Skeletal muscle satellite cell (primary cell): ENCODE measurements at regions not wholly inside any gene's neighbourhood (a gene's known extent, or its start where the extent isn't known, plus 50 kb on each side); places are given as distances from the start of the nearest gene placed in this dataset.
A peak's percentile ranks its signal among the peaks of the same experiment; 100 is the strongest.

Source experiments
- H3K27me3 ChIP-seq: 2 replicates; pipeline ENCODE4 v1.7.0; 2013; ENCODE audit warnings: low read length; ENCODE audit not compliant: control insufficient read depth, insufficient read depth
- H3K36me3 ChIP-seq: 2 replicates; pipeline ENCODE4 v1.7.0; 2013; ENCODE audit warnings: mild to moderate bottlenecking, control low read depth, low read length; ENCODE audit not compliant: insufficient read depth
- H3K4me1 ChIP-seq: 2 replicates; pipeline ENCODE4 v1.7.0; 2013; ENCODE audit warnings: low read length; ENCODE audit not compliant: control insufficient read depth, insufficient read depth
- H3K4me2 ChIP-seq: 2 replicates; pipeline ENCODE4 v1.7.0; 2013; ENCODE audit warnings: mild to moderate bottlenecking, low read length
- H3K4me3 ChIP-seq: 2 replicates; pipeline ENCODE4 v1.7.0; 2013; ENCODE audit warnings: low read length
- H3K9ac ChIP-seq: 2 replicates; pipeline ENCODE4 v1.7.0; 2013; ENCODE audit warnings: mild to moderate bottlenecking, low read depth, low read length, moderate library complexity
- H3K9me3 ChIP-seq: replicated peaks from 2 replicates; pipeline ENCODE4 v1.7.0; 2013; ENCODE audit warnings: mild to moderate bottlenecking, control low read depth, low read length

DNA sequence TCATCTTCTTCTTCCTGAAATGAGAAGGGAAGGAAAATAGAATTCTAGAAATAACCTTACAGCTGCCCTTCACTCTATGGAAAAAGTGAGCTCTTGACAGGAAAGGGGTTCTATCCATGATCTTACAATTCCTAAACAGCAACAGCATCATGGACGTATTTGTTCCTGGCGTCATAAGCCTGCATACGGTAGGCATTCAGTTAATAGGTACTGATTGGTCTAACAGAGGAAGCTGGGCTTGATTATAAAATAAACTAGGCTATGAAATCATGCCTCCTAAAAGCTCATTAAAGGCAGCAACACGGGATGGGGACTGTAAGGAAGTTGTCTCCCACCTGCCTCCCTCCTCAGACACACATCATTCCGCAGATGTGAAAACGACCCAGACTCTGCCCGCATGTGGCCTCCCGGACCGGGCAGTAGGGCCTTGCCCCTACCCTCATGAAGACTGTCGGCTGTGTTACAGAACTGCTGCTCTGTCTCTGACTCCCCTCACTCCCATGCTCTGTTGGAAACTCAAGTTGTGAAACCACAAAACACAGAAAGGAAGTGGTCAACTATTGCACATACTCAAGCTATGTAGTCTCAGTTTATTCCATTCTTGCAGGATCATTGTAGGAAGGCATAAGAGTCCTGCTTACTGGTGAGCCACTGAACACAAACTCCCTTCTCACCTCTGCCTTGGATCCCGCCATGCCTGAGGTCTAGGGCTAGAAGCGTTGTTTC, 129.8 kb downstream of the DLEU7 start:
- Histone ChIP-seq H3K9ac (no peak overlapping the region), H3K36me3 (no peaks in the 10 kb centered on the region), H3K4me3 (no peak overlapping the region)

GRCh38 chr13:50714891-50715290, 128.6 kb downstream of the DLEU7 start:
- H3K9me3 ChIP-seq, result no peaks in the 10 kb centered on the region
- H3K9ac ChIP-seq, result no peak overlapping the region
- peaks cover 11% of the 10 kb centered on the region for H3K4me1 ChIP-seq
- H3K36me3 ChIP-seq, result no peaks in the 10 kb centered on the region
- no peak overlapping the region for H3K4me2 ChIP-seq
- peaks cover 2% of the 10 kb centered on the region for H3K27me3 ChIP-seq
- H3K4me3 ChIP-seq, result no peak overlapping the region

More for the DNA sequence above, 129.8 kb downstream of the DLEU7 start:
- no peaks in the 10 kb centered on the region for H3K27me3 ChIP-seq
- H3K9me3 ChIP-seq, result no peaks in the 10 kb centered on the region
- peaks cover 11% of the 10 kb centered on the region for H3K4me1 ChIP-seq
- no peak overlapping the region for H3K4me2 ChIP-seq

GRCh38 chr13:50715402-50716146, 127.9 kb downstream of the DLEU7 start:
- Histone ChIP-seq H3K4me1 (peaks cover 11% of the 10 kb centered on the region), H3K4me2 (no peak overlapping the region), H3K4me3 (no peak overlapping the region), H3K27me3 (peaks cover 4% of the 10 kb centered on the region), H3K36me3 (no peaks in the 10 kb centered on the region), H3K9ac (no peak overlapping the region), H3K9me3 (no peaks in the 10 kb centered on the region)

GRCh38 chr13:50720861-50721671, 122.4 kb downstream of the DLEU7 start:
- H3K4me1 ChIP-seq, result peaks cover 4% of the 10 kb centered on the region
- peaks cover 9% of the 10 kb centered on the region for H3K27me3 ChIP-seq
- H3K36me3 ChIP-seq, result no peaks in the 10 kb centered on the region
- peak overlapping the region; percentile 65 for H3K4me2 ChIP-seq
- no peaks in the 10 kb centered on the region for H3K9me3 ChIP-seq
- H3K9ac ChIP-seq, result no peak overlapping the region
- no peak overlapping the region for H3K4me3 ChIP-seq

- peaks cover 9% of the 10 kb centered on the region for H3K27me3 ChIP-seq
- no peak overlapping the region for H3K4me2 ChIP-seq
- H3K36me3 ChIP-seq, result no peaks in the 10 kb centered on the region
- H3K4me1 ChIP-seq, result peaks cover 4% of the 10 kb centered on the region
- H3K9me3 ChIP-seq, result no peaks in the 10 kb centered on the region
- H3K4me3 ChIP-seq, result no peak overlapping the region
- H3K9ac ChIP-seq, result no peak overlapping the region
These were observed 121.9 kb downstream of the DLEU7 start for GRCh38 chr13:50721672-50721992.

- Histone ChIP-seq H3K9ac (no peak overlapping the region), H3K4me3 (no peak overlapping the region), H3K4me2 (no peak overlapping the region), H3K36me3 (no peaks in the 10 kb centered on the region), H3K27me3 (peaks cover 9% of the 10 kb centered on the region), H3K9me3 (no peaks in the 10 kb centered on the region), H3K4me1 (peaks cover 4% of the 10 kb centered on the region)
These were observed 120.9 kb downstream of the DLEU7 start for GRCh38 chr13:50722440-50723125.

DNA sequence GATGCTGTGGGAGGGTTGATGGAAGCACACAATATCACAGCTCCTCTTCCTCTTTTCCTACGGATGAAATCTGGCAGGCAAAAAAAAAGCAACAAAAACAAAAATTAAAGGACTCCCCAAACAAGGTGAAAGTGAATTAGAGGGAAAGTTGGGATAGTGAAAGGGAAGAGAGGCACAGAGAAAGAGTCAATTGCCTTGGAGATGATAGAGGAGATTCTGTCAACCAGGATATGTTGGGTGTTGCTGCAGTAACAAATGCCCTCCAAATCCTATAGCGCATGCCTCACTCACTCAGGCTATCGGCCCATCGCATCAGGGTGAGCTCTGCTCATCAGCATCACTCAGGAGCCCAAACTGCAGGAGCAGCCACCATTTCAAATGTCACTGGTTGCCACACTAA, 119.1 kb downstream of the DLEU7 start:
- peaks cover 9% of the 10 kb centered on the region for H3K27me3 ChIP-seq
- H3K9ac ChIP-seq, result no peak overlapping the region
- H3K9me3 ChIP-seq, result no peaks in the 10 kb centered on the region
- H3K36me3 ChIP-seq, result no peaks in the 10 kb centered on the region
- no peak overlapping the region for H3K4me3 ChIP-seq
- H3K4me2 ChIP-seq, result no peak overlapping the region
- H3K4me1 ChIP-seq, result peaks cover 4% of the 10 kb centered on the region

DNA sequence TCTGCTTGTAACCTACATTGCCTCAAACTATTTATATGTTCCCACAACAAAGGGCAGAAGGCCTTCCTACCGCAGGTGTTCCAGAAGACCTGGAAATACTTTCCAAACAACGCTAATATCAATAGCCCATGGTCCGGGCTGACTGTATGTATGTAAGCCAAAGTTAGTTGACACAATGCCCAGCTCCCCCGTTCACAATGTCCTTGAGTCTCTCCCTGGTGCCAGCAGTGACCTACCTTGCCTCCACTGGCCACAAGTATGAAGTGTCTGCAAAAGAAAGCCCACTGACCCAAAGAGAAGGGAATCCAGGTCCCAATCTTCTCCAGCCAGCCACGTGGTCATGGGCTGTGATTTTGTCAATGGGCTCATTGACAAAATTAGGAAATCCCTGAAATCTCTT, 118.6 kb downstream of the DLEU7 start:
- H3K4me3 ChIP-seq, result no peak overlapping the region
- peaks cover 7% of the 10 kb centered on the region for H3K27me3 ChIP-seq
- H3K9me3 ChIP-seq, result no peaks in the 10 kb centered on the region
- no peak overlapping the region for H3K9ac ChIP-seq
- H3K36me3 ChIP-seq, result no peaks in the 10 kb centered on the region
- H3K4me1 ChIP-seq, result peaks cover 4% of the 10 kb centered on the region
- H3K4me2 ChIP-seq, result no peak overlapping the region

- Histone ChIP-seq H3K9me3 (no peaks in the 10 kb centered on the region), H3K27me3 (peaks cover 5% of the 10 kb centered on the region), H3K4me3 (no peak overlapping the region), H3K36me3 (no peaks in the 10 kb centered on the region), H3K4me2 (no peak overlapping the region), H3K9ac (no peak overlapping the region), H3K4me1 (peaks cover under 1% of the 10 kb centered on the region)
These were observed 117.3 kb downstream of the DLEU7 start for GRCh38 chr13:50726164-50726563.

- Histone ChIP-seq H3K4me2 (no peak overlapping the region), H3K36me3 (no peaks in the 10 kb centered on the region), H3K27me3 (peaks cover 5% of the 10 kb centered on the region), H3K4me3 (no peak overlapping the region), H3K9ac (no peak overlapping the region), H3K9me3 (no peaks in the 10 kb centered on the region), H3K4me1 (no peaks in the 10 kb centered on the region)
These were observed 114.3 kb downstream of the DLEU7 start for GRCh38 chr13:50729177-50729576.
